Fibroblast of gingiva (primary cell): ENCODE measurements at regions not wholly inside any gene's neighbourhood (a gene's known extent, or its start where the extent isn't known, plus 50 kb on each side); places are given as distances from the start of the nearest gene placed in this dataset.

Experiments
- DNase-seq: peaks from one replicate; pipeline ENCODE4 v3.0.0-alpha.2; 2011; ENCODE audit warnings: low read depth

DNA sequence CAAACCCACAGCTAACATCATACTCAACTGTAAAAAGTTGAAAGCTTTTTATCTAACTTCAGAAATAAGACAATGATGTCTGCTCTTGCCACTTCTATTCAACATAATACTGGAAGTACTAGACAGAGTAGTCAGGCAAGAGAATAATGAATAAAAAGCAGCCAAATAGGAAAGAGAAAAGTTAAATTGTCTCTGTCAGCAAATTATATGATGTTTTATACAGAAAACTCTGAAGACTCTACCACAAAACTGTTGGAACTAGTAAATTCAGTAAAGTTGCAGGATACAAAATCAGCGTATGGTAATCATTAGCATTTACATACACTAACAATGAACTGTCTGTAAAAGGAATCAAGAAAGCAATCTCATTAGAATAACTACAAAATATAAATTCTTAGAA lies 752.9 kb upstream of the CT83 start:
- DNase-seq: no peak

DNA sequence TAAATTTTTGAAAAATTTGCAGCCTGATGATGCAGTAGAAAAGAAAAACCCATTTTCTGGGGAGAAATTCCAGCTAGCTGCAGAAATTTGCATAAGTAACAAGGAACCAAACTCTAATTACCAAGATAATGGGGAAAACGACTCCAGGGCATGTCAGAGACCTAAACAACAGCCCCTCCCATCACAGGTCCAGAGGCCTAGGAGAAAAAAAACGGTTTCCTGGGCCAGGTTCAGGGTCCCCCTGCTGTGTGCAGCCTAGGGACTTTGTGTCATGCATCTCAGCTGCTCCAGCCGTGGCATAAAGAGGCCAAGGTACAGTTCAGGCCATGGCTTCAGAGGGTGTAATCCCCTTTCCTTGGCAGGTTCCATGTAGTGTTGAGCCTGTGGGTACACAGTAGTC lies 733.7 kb upstream of the CT83 start:
- DNase-seq: no peak

DNA sequence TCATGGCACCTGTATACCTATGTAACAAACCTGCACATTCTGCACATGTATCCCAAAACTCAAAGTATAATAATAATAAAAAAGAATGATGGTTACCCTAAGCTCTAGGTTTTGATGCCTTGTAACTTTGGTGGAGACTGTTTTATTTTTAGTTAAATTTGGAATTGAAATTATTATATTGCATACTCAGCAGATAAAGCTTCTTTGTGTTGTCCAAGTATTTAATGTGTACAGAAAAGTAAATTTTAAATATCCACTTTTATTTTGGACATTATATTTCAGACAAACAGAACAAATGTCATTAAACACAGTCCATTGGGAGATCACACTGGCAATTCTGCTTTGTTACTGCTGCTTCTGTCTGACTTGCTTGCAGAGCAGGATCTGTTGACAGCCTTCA lies 684.5 kb upstream of the CT83 start:
- no peak for DNase-seq

DNA sequence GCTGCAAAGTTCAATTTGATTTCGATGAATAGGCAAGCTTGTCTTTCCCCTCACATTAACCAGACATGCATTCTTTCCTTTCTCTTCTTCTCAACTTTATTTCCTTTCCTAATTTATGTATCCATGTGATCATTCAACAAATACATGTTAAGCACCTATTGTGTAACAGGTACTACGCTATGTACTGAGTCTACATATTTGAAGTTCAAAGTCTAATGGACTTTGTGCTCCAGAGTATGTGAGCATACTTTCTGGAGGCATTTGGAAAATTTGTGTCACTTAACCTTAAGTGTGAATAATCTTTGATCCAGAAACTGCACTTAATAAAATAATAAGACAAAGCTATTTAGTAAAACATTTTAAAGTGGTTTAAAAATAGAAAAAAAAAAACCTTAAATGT lies 675.3 kb upstream of the CT83 start:
- no peak for DNase-seq

DNA sequence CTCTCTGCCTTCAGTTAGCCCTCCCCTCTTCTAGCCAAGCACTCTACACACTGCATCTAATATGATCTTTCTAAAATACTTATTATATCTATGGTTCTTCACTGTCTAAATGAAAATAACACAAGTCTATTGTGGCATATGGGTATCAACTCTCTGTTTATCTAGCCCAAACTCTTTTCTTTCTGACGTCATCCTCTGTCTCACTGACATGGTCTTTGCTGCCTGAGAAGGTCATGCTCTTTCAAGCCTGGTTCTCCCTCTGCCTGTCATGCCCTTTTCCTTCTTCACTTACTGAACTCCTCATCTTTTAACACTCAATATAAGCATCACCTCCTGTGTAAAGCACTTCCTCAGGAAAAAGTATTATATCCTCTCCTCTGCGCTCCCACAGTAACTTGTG lies 672.2 kb upstream of the CT83 start:
- no peak for DNase-seq

DNA sequence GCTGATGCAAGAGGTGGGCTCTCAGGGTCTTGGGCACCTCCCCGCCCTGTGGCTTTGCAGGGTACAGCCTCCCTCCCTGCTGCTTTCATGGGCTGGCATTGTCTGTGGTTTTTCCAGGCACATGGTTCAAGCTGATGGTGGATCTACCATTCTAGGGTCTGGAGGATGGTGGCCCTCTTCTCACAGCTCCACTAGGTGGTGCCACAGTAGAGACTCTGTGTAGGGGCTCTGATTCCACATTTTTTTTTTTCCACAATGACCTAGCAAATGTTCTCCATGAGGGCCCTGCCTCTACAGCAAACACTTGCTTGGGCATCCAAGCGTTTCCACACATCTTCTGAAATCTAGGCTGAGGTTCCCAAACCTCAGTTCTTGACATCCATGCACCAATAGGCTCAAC lies 657.9 kb upstream of the CT83 start:
- DNase-seq: no peak

DNA sequence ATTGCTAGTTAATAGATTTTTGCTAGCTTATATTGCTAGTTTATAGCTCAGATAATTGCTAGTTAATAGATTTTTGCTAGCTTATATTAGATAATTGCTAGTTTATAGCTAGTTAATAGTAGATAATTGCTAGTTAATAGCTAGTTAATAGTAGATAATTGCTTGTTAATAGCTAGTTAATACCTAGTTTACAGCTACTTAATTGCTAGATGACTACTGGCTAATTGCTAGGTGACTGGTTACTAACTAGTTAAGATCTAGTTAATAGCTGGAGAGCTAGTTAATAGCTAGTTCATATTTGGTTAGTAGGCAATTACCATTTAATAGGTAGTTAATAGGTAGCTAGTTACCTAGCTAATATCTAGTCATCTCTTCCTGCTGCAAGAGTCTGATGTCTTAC lies 633.8 kb upstream of the CT83 start:
- no peak for DNase-seq

DNA sequence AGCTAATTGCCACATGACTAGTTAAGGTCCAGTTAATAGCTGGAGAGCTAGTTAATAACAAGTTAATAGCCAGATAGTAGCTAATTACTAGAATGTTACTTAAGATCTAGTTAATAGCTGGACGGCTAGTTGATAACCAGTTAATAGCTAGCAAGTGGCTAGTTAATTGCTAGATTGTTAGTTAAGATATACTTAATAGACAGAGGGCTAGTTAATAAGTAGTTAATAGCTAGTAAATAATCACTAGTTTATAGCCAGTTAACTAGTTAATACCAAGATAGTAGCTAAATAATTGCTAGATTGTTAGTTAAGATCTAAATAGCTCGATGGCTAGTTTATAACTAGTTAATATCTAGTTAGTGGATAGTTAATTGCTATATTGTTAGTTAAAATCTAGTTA lies 632.6 kb upstream of the CT83 start:
- no peak for DNase-seq

DNA sequence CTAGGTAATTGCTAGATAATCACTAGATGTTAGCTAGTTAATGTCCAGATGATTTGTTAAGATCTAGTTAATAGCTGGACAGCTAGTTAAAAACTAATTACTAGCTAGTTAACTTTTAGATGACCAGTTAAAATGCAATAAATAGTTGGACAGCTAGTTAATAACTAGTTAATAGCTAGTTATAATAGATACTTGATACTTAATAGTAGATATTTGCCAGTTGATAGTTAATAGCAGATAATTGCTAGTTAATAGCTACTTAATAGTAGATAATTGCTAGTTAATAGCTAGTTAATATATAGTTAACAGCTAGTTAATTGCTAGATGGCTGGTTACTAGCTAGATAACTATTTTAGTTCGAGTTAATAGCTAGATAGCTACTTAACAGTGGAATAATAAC lies 631.4 kb upstream of the CT83 start:
- DNase-seq: no peak

DNA sequence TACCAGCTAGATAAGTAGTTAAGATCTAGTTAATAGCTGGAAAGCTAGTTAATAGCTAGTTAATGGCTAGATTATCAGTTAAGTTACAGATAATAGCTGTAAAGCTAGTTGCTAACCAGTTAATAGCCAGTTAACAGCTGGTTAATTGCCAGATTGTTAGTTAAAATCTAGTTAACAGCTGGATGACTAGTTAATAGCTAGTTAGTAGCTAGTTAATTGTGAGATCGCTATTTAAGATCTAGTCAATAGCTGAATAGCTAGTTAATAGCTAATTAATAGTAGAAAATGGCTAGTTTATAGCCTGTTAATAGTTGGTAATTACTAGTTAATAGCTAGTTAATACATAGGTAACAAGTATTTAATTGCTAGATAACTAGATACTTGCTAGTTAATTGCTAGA lies 630.5 kb upstream of the CT83 start:
- DNase-seq: no peak

DNA sequence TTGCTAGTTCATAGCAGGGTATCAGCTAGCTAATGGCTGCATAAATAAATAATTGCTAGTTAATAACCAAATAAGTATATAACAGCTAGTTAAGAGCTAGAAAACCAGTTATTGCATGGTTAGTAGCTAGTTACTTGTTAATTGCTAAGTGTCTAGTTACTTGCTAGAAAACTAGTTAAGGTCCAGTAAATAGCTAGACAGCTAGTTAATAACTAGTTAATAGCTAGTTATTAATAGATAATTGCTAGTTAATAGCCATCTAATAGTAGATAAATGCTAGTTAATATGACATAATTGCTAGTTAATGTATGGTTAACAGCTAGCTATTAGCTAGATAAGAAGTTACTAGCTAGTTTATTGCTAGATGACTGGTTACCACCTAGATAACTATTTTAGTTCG lies 629.9 kb upstream of the CT83 start:
- no peak for DNase-seq

DNA sequence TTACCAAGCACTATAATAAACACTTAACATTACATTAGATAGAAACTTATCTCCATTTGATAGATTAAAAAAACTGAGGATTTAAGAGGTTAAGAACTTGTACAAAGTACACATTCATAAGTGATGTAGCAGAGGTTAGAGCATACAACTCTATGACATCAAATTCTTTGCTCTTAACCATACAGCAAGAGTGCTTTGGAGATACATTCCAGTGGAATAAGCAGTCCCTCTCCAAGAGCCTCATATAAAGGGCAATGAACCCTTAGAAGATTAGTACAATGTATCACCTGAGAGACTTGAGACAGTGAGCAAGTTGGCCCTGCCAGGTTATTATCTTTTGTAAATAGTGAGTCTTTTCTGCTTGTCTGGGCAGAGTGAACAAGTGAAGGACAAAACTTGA lies 600.4 kb upstream of the CT83 start:
- no peak for DNase-seq

DNA sequence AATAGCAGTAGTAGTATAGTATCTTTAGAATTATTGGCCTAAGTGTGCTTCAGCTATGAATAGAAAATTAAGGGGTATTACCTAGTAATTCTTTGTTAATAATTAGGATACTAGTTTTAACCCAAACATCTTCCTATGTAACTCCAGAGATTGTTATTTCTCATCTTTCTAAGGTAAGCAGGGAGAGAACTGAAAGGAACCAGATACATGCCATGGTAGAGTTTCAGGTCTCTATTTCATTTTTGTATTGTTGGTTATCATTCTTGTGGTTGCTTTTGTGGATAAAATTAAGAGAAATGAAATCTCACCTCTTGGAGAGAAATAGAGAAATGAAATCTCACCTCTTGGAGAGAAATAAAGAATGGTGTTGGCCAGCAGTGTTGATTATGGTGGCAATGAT lies 597.1 kb upstream of the CT83 start:
- no peak for DNase-seq

DNA sequence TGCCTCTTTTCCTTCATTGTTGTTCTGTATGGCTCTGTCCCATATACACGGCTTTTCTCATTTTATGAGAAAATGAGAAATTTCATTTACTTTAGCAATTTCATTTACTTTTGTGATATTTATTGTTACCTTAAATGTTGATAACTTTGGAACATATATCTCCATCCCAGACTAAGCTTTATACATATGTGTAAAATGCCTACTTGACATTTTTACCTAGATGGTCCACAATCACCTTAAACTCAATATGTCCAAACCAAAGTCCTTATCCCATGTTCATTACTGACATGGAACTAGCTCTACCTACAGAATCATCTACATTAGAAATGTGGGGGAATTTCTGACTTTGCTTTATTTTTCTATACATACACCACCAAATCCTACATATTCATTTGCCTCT lies 590.5 kb upstream of the CT83 start:
- DNase-seq: no peak

DNA sequence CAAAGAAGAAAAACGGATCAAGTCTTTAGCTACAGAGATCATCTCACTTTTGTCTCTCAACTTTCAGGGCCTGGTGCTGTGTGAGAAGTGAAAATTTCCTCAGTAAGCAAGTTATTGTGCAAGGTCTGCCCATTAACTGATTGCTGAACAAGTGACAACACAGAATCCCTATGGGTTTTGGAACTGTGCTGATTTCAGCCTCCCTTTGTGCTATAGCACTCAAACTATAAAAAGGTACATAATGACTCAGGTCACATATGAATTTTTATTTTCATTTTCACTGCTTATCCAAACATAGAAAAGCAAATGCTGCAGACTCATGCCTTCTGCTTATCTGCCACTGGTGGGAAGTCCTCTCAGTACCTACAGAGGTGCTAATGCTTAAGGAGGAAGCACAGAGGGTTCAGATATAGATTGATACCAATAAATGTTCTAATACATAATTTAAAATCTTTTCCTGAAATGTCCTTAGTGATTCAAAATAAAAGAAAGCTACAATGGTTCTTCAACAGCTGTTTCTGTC lies 576.2 kb upstream of the CT83 start:
- no peak for DNase-seq

DNA sequence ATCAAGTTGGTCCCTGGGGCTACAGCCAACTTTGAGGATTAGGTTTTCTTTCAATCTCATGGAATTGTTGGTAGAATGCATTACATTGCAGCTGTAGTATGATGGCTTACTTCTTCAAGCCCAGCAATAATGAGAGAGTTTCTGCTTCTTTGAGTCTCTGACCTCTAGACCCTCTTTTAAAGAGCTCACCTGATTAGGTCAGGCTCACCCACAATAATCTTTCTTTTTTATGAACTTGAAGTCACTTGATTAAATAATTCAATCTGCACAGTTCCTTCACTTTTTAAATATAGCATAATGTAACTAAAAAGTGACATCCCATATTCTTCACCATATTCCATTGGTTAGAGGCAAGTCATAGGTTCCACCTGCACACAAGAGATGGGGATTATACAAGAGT lies 547.5 kb upstream of the CT83 start:
- no peak for DNase-seq

DNA sequence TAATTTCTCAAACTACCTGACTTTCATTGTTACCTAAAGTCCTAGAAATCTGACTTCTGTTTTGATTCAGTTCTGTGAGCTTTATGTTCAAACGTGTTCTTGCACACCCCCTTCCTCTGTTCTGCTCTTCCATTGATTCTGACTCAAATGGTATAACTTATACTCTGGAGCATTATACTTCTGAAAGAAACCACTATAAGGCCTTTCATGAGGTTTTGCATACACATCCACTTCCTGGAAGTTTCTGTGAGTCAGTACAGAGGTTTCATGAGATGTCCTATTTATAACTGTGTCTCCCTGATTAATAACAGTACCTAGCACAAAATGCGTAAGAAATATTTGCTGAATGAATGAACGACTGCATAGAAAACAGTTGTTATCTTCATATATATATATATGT lies 540.2 kb upstream of the CT83 start:
- DNase-seq: no peak

DNA sequence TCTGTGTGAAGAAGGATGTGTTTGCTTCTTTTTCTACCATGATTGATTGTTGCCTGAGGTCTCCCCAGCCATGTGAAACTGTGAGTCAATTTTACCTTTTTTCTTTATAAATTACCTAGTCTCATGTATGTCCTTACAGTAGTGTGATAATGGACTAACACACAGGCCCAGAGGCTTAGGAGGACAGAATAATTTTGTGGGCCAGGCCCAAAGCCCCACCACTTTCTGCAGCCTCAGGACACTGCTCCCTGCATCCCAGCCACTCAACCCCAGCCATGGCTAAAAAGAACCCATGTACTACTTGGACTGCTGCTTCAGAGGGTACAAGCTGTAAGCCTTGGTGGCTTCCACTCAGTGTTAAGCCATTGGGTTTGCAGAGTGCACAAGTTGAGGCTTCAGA lies 512.7 kb upstream of the CT83 start:
- DNase-seq: no peak

DNA sequence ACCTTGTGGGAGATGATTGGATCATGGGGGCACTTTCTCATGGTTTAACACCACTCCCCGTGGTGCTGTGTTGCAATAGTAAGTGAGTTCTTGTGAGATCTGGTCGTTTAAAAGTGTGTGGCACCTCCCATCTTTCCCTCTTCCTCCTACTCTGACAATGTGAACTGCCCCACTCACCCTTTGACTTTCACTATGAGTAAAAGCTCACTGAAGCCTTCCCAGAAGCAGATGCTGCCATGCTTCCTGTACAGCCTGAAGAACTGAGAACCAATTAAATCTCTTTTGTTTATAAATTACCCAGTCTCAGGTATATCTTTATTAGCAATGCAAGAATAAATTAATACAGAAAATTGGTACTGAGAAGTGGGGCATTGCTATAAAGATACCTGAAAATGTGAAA lies 509.6 kb upstream of the CT83 start:
- DNase-seq: no peak

DNA sequence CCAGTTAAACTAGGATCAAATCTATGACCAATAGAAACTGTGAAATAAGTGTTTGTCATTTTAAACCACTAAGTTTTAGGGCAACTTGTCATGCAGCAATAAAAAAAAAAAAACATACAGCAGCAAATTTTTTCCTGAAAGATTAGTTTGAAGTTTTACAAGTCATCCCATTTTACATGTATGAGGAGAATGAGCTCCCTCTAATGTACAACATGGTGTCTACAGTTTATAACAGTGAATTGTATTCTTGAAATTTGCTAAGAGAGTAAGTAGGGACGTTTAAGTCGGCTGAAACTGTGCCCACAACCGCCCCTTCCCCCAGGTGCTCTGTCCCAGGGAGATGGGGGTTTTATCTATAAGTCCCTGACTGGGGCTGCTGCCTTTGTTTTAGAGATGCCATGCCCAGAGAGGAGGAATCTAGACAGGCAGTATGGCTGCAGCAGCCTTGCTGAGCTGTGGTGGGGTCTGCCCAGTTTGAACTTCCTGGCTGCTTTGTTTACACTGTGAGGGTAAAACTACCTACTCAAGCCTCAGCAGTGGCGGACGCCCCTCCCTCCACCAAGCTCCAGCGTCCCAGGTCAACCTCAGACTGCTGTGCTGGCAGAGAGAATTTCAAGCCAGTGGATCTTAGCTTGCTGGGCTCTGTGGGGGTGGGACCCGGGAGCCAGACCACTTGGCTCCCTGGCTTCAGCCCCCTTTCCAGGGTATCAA lies 499.3 kb upstream of the CT83 start:
- peak; percentile 0 for DNase-seq

DNA sequence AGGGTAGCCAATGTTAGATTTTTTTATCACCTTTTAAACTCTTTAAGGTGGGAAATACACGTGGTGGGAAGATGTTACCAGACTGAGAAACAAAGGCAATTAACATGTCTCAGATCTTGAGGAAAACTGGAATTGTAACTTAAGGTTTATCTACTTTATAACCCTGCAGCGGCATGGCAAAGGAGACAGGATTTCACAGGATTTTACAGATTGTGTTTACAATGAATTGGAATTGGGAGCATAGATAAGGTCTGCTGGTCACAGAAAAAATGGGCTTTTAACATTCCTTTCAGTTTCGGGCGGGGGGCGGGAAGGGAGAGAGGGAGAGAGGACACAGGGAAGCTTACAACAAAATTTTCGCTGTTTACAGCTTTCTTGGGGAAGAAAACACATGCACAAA lies 467.5 kb upstream of the CT83 start:
- DNase-seq: no peak

DNA sequence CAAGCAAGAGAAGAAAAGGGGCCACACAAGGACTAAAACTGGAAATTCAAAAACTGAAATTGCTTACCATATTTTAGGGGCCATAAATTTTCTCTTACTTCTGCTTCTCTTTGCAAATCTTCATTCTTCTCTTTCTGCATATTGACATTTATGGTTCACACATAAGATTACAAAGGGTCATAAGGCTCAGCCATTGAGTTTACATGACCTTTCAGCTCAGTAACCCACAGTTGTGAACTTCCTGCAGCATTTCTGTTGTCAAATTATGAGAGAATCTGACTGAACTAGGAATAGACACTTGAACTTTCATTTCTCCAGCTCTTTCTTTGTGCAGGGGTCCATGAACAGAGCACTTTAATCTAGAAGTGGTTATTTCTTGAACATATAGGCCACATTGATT lies 434.8 kb upstream of the CT83 start:
- no peak for DNase-seq

DNA sequence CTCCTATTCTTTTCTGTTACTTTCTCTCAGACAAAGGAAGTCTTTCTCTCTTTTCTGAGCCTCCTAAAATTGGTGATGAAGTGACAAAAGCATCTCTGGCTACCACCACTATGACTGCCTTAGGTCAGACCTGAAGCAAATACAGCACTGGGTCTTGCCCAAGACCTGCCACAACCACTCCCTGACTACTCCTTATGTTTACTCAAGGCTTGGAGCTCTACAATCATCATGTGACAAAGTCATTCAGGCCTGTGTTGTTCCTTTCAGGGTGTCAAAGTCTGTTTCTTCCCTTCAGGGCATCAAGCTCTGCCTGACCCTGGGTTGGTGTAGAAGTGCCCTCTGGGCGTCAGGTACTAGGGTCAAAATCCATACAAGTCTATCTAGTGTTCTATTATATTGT lies 419.2 kb upstream of the CT83 start:
- no peak for DNase-seq

DNA sequence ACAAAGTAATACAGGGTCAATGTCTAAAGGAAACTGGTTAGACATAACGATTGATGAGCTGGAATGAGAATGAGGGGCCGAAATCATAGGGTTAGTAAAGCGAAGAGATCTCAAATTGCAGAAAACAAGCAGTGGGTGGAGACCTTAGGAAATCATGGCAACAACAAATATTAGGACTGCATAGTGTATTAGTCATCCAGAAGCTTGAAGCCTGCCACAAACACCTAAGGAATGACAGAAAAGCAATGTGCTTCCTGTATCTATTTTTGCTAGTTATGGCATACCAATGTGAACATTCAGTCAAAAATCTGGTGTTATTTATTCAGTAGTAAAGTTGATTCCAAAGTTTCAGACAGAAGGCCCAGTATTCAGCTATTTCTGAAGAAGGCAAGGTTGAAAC lies 410.9 kb upstream of the CT83 start:
- peak; percentile 70 for DNase-seq

DNA sequence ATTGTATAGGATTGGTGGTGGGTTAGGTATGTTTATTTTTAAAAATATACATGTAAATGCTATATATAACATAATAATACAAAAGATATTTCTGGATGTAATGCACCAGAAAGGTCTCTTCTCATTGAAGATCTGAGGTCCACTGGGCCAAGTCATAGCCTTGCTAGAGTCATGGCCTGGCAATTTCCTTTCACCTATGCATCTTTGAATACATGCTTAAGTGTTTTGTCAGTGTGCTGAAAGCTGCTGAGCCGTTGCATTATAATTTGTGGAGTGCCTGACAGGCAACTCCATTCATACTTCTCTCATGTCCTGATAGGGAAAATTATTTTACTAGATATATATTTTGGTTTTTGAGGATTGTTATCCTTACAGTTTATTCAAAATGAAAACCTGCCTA lies 410.2 kb upstream of the CT83 start:
- no peak for DNase-seq
